ENCODE measurements at regions not wholly inside any gene's neighbourhood (a gene's known extent, or its start where the extent isn't known, plus 50 kb on each side); places are given as distances from the start of the nearest gene placed in this dataset.

DNA sequence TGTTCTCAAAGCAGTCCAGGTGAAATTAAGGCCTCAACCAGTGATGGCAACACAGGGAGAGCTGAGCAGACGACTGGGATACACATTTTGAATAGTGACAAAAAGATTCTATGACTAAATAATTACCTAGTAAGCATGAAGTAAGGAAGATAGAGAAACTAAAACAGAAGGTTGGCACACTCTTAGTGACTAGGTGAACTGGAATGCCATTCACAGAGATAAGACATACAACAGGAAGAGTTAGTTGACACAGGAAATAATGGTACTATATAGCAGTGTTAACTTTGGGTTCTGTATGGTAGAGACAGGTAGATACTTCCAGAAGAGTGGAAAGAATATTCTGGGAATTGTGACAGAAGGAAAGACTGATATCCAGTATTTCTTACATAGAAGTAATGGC lies 181.8 kb upstream of the NT5C1B start:
- H3K36me3 ChIP-seq = no peaks in the 10 kb centered on the region
- no peaks in the 10 kb centered on the region for H3K27me3 ChIP-seq (replicated peaks)
- no peak for DNase-seq (ENCODE audit: low read depth in 1 of 2, low spot score in 2 of 2)
- H3K4me3 ChIP-seq = no peak overlapping the region
- H3K27ac ChIP-seq = no peak overlapping the region
- H3K4me1 ChIP-seq (replicated peaks) = no peaks in the 10 kb centered on the region
- no peaks in the 10 kb centered on the region for H3K9me3 ChIP-seq (replicated peaks)

- DNase-seq (ENCODE audit: low read depth in 1 of 2, low spot score in 2 of 2) = no peak
- no peaks in the 10 kb centered on the region for H3K4me1 ChIP-seq (replicated peaks)
- H3K36me3 ChIP-seq = no peaks in the 10 kb centered on the region
- H3K27ac ChIP-seq = no peak overlapping the region
- H3K9me3 ChIP-seq (replicated peaks) = no peaks in the 10 kb centered on the region; the same call in 1 of the 2 replicates
- H3K4me3 ChIP-seq = no peak overlapping the region
- no peaks in the 10 kb centered on the region for H3K27me3 ChIP-seq (replicated peaks)
These were observed 174.0 kb upstream of the NT5C1B start for GRCh38 chr2:18763338-18763737.

DNA sequence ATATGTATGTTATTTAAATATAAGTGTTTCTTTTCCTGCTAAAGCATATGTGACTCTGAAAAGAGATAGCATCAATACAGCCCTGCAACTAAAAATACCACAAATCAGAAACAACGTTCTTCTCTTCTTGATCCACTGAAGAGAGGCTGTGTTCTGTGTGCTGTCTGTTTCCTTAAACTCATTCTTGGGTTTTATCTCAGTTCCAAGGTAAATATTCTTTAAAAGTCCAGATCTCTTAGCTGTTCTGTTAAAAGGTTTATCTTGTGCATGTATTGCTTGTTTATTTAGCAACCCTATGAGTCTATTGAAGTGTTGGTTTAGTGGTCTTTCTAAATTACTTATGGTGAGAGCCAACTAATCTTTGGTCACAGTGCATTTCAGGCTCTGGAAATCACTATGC lies 173.3 kb upstream of the NT5C1B start:
- Histone ChIP-seq H3K27ac (no peak overlapping the region), H3K4me1 (replicated peaks) (no peaks in the 10 kb centered on the region), H3K27me3 (replicated peaks) (no peaks in the 10 kb centered on the region), H3K4me3 (no peak overlapping the region), H3K9me3 (replicated peaks) (no peaks in the 10 kb centered on the region; the same call in 1 of the 2 replicates), H3K36me3 (no peaks in the 10 kb centered on the region)
- no peak for DNase-seq (ENCODE audit: low read depth in 1 of 2, low spot score in 2 of 2)

- Histone ChIP-seq H3K9me3 (replicated peaks) (no peaks in the 10 kb centered on the region), H3K4me3 (no peak overlapping the region), H3K27ac (no peak overlapping the region), H3K27me3 (replicated peaks) (no peaks in the 10 kb centered on the region; the same call in 1 of the 2 replicates), H3K4me1 (replicated peaks) (no peaks in the 10 kb centered on the region), H3K36me3 (no peaks in the 10 kb centered on the region)
- DNase-seq (ENCODE audit: low read depth in 1 of 2, low spot score in 2 of 2) = no peak
These were observed 164.9 kb upstream of the NT5C1B start for GRCh38 chr2:18754286-18754685.

- Histone ChIP-seq H3K36me3 (no peaks in the 10 kb centered on the region), H3K27me3 (replicated peaks) (no peaks in the 10 kb centered on the region; the same call in 1 of the 2 replicates), H3K9me3 (replicated peaks) (no peaks in the 10 kb centered on the region), H3K27ac (no peak overlapping the region), H3K4me1 (replicated peaks) (no peaks in the 10 kb centered on the region), H3K4me3 (no peak overlapping the region)
- no peak for DNase-seq (ENCODE audit: low read depth in 1 of 2, low spot score in 2 of 2)
These were observed 164.4 kb upstream of the NT5C1B start for GRCh38 chr2:18753722-18754121.

GRCh38 chr2:18752667-18753422 lies 163.5 kb upstream of the NT5C1B start:
- H3K27ac ChIP-seq = no peak overlapping the region
- H3K27me3 ChIP-seq (replicated peaks) = no peaks in the 10 kb centered on the region; the same call in 1 of the 2 replicates
- H3K9me3 ChIP-seq (replicated peaks) = no peaks in the 10 kb centered on the region
- no peaks in the 10 kb centered on the region for H3K36me3 ChIP-seq
- no peaks in the 10 kb centered on the region for H3K4me1 ChIP-seq (replicated peaks)
- no peak for DNase-seq (ENCODE audit: low read depth in 1 of 2, low spot score in 2 of 2)
- no peak overlapping the region for H3K4me3 ChIP-seq

GRCh38 chr2:18752022-18752493 lies 162.7 kb upstream of the NT5C1B start:
- DNase-seq (ENCODE audit: low read depth in 1 of 2, low spot score in 2 of 2) = no peak
- no peak overlapping the region for H3K4me3 ChIP-seq
- no peak overlapping the region for H3K27ac ChIP-seq
- no peaks in the 10 kb centered on the region for H3K36me3 ChIP-seq
- H3K4me1 ChIP-seq (replicated peaks) = no peaks in the 10 kb centered on the region
- no peaks in the 10 kb centered on the region for H3K9me3 ChIP-seq (replicated peaks)
- no peaks in the 10 kb centered on the region; the same call in 1 of the 2 replicates for H3K27me3 ChIP-seq (replicated peaks)

DNA sequence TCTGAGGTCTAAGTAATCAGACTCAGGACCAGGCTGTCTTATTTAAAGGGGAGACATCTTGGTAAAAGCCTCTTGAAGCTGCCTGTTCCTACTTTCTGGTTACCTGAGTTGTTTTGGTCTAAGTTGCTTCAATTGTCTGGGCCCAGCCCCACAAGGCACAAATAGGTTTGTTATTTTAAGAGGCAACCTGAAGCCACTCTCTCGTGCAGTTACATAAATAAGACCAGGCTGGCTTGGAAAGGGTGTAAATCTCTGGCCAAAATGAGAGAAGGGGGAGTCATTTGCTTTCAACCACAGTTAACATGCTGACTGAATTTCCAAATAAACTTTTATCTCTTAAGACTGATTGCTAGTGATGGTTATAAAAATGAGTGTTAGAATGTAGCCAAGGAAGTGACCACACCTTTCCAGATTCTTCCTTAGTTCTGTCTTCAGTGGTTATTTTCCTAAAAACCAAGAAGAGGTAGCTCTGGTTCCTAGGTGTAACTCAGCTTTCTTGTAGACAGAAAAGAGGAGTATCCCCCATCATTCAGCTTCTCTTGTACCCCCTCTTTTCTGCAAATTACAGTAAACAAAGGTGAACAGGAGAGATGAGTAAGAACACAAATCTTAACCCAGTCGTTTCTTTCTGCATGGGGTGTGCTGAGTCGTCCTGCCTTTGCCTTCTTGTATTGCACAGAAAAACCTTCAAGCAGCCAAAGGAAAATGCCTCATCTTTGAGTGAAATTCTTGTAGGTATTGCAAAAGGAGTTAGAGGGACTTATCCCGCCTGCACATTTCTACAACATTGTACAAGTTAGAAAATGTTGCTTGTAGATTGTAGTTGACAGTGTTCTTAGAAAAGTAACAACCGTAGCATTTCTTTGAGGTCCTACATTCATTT lies 161.5 kb upstream of the NT5C1B start:
- Histone ChIP-seq H3K9me3 (replicated peaks) (no peaks in the 10 kb centered on the region), H3K27me3 (replicated peaks) (no peaks in the 10 kb centered on the region; the same call in 1 of the 2 replicates), H3K36me3 (no peaks in the 10 kb centered on the region), H3K4me3 (no peak overlapping the region), H3K4me1 (replicated peaks) (no peaks in the 10 kb centered on the region), H3K27ac (no peak overlapping the region)
- no peak for DNase-seq (ENCODE audit: low read depth in 1 of 2, low spot score in 2 of 2)

- DNase-seq (ENCODE audit: low read depth in 1 of 2, low spot score in 2 of 2) = peak; percentile 19 to 47
- Histone ChIP-seq H3K4me1 (replicated peaks) (no peaks in the 10 kb centered on the region), H3K9me3 (replicated peaks) (no peaks in the 10 kb centered on the region), H3K4me3 (no peak overlapping the region), H3K27me3 (replicated peaks) (no peaks in the 10 kb centered on the region; the same call in 1 of the 2 replicates), H3K36me3 (no peaks in the 10 kb centered on the region), H3K27ac (no peak overlapping the region)
These were observed 160.7 kb upstream of the NT5C1B start for GRCh38 chr2:18749912-18750526.

DNA sequence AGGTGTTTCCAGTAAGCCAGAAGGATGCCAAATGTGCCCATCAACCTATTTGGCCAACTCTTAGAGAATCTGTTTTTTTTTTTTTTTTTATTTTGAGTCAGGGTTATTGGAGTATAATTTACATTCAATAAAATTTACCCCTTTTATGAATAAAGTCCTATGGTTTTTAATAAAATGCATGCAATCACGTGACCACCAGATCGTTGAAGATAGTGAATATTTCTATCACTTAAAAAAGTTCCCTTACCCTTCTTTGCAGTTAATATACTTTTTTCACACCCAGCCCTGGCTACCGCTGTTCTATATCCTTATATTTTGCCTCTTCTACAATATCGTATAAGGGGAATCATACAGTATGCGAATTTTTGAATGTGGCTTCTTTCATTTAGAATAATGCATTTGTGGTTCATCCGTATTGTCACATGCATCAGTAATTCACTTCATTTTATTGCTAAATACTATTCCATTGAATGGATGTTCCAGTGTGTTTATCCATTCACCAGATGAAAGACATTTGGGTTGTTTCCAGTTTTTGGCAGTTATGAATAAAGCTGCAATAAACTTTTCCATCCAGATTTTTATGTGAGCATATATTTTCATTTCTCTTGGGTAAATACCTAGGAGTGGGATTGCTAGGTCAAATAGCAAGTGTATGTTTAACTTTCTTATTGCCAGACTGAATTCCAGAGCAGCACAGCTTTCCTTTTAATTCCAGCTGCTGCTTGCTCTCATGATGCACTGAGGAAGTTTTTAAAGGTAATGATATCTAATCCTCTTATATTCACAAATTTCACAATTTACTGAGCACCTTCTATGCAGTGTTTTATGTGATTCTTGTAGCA lies 156.3 kb upstream of the NT5C1B start:
- no peaks in the 10 kb centered on the region for H3K4me1 ChIP-seq (replicated peaks)
- no peak overlapping the region for H3K4me3 ChIP-seq
- no peak overlapping the region for H3K27ac ChIP-seq
- no peaks in the 10 kb centered on the region for H3K36me3 ChIP-seq
- H3K27me3 ChIP-seq (replicated peaks) = no peaks in the 10 kb centered on the region
- no peak for DNase-seq (ENCODE audit: low read depth in 1 of 2, low spot score in 2 of 2)
- no peaks in the 10 kb centered on the region for H3K9me3 ChIP-seq (replicated peaks)

- no peak for DNase-seq (ENCODE audit: low read depth in 1 of 2, low spot score in 2 of 2)
- Histone ChIP-seq H3K27ac (no peak overlapping the region), H3K4me1 (replicated peaks) (no peaks in the 10 kb centered on the region), H3K27me3 (replicated peaks) (no peaks in the 10 kb centered on the region), H3K4me3 (no peak overlapping the region), H3K36me3 (no peaks in the 10 kb centered on the region), H3K9me3 (replicated peaks) (no peaks in the 10 kb centered on the region)
These were observed 152.7 kb upstream of the NT5C1B start for GRCh38 chr2:18741895-18742732.

GRCh38 chr2:18741191-18741590 lies 151.8 kb upstream of the NT5C1B start:
- Histone ChIP-seq H3K27me3 (replicated peaks) (no peaks in the 10 kb centered on the region), H3K4me3 (no peak overlapping the region), H3K27ac (no peak overlapping the region), H3K4me1 (replicated peaks) (no peaks in the 10 kb centered on the region), H3K9me3 (replicated peaks) (no peaks in the 10 kb centered on the region), H3K36me3 (no peaks in the 10 kb centered on the region)
- DNase-seq (ENCODE audit: low read depth in 1 of 2, low spot score in 2 of 2) = no peak
